ENCODE measurements at regions not wholly inside any gene's neighbourhood (a gene's known extent, or its start where the extent isn't known, plus 50 kb on each side); places are given as distances from the start of the nearest gene placed in this dataset.

- TF ChIP-seq EGR1 (IDR thresholded peaks at IDR 0.05; ENCODE audit: borderline replicate concordance, low read depth, low read length) (no peak), POLR2A (IDR thresholded peaks at IDR 0.05; ENCODE audit: control extremely low read depth in 1 of 2, low read depth in 2 of 2, low read length in 2 of 2) (no peak), CTCF (IDR thresholded peaks at IDR 0.05; ENCODE audit: control extremely low read depth in 1 of 3, insufficient read depth in 1 of 3, low read depth in 1 of 3, low read length in 3 of 3) (no peak), POLR2AphosphoS5 (IDR thresholded peaks at IDR 0.05; ENCODE audit: low read depth, low read length) (no peak), ATF2 (IDR thresholded peaks at IDR 0.05; ENCODE audit: low read length) (no peak), SP4 (IDR thresholded peaks at IDR 0.05; ENCODE audit: low read length) (no peak), EP300 (IDR thresholded peaks at IDR 0.05; ENCODE audit: borderline replicate concordance in 1 of 2, low read depth in 2 of 2, low read length in 2 of 2) (no peak), JUN (IDR thresholded peaks at IDR 0.05; ENCODE audit: low read depth, low read length) (no peak), TBP (IDR thresholded peaks at IDR 0.05; ENCODE audit: low read depth, low read length) (no peak), CREB1 (IDR thresholded peaks at IDR 0.05) (no peak), BACH1 (IDR thresholded peaks at IDR 0.05; ENCODE audit: low read length) (no peak), RAD21 (IDR thresholded peaks at IDR 0.05 in 1 of 2, conservative IDR thresholded peaks at IDR 0.05 in 1 of 2; ENCODE audit: low read depth in 2 of 2, low read length in 2 of 2) (no peak)
These were observed 184.4 kb downstream of the SHOX2 start for GRCh38 chr3:157921811-157922210.
